ENCODE measurements at regions not wholly inside any gene's neighbourhood (a gene's known extent, or its start where the extent isn't known, plus 50 kb on each side); places are given as distances from the start of the nearest gene placed in this dataset.
"Not testable (repeated sequence)": the region's sequence is repeated elsewhere in the genome, so short reads cannot be mapped to it uniquely, and the experiment has no call there.

DNA sequence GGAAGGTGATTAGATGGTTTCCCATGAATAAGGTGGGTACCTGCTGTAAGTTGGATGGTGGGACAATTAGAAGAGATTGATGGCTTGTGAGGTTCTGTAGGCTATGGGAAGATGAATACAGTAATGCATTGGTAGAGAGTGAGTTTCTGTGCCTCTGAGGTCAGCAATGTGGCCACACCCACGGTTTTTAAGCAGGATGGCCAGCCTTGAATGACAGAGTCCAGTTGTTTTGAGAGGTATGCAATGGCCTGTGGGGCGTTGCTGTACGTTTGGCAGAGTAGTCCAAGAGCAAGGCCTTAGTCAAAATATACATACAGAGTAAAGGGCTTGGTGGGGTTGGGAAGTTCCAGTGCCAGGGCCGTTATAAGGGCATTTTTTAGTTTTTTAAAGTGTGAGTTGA is 235.6 kb upstream of the C9orf72 start:
- DNase-seq (ENCODE audit: low spot score), result no peak

DNA sequence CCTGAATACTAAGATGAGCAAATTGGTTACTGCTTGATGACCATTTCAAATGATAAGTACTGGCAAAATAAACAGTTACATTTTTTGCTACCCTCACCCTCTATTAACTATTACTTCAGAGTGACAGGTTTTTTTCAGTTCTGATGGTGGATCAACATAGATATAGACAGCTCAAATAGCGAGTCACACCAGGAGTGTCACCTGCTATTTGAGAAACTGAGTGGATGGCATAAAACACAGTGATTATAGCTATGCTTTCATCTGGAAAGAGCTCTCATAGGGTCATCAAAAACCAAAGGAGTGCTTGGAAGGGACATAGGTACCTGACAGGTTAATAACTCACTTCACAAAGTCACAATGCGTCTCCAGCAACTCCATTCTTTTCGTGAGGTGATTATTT is 244.5 kb upstream of the C9orf72 start:
- DNase-seq (ENCODE audit: low spot score), result no peak

DNA sequence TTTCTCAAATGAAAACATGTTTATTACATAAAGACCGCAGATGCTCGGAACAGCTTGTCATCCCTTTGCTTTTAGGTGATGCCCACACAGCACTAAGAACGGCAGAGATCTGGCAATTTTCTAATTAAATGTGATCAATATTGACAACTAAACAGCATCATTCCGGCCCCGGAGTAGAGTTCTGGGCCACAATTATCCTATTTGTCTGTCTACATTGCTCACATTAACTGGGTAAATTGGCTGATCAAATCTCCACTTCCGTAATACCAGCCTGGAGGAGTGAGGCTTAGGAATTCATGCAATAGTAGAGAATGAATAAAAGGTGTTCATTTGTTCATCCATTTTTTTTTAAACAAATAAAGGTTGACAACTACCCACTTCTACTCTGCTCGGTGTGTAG is 245.1 kb upstream of the C9orf72 start:
- DNase-seq (ENCODE audit: low spot score), result no peak

DNA sequence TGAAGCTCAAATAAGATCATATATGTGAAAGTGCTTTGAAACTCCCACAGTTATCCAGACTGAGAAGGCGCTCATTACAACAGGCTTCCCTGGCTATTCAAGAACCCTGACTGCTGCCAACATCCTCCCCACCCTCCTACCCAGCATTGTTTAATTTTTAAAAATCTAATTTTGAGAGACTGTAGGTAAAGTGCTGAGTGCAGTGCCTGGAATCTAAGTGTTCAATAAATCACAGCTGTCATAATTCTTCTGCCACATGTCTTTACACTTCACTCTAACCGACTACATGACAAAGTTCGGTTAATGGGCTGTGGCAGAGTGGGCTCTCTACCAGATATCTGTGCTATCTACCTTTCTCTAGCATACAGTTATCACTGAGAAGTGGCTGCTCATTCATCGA is 255.6 kb upstream of the C9orf72 start:
- DNase-seq (ENCODE audit: low spot score), result no peak

DNA sequence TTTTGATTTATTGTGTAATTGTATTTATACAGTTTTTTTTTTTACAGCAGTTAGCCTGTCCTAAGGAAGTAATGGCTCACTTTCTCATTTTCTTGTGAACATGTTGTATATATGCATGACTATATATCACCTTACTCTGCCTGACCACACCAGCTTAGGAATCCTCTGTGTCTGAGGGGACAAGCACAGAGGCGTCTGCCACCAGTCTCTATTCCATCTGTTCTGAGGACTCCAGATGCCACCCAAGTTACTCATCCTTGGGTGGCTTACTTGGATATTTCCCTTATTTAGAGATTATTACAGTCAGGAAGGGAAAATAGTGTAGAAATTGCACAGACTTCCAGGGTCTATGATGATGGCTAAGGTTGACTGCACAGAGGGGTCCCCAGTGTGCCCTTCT is 256.3 kb upstream of the C9orf72 start:
- DNase-seq (ENCODE audit: low spot score), result no peak

DNA sequence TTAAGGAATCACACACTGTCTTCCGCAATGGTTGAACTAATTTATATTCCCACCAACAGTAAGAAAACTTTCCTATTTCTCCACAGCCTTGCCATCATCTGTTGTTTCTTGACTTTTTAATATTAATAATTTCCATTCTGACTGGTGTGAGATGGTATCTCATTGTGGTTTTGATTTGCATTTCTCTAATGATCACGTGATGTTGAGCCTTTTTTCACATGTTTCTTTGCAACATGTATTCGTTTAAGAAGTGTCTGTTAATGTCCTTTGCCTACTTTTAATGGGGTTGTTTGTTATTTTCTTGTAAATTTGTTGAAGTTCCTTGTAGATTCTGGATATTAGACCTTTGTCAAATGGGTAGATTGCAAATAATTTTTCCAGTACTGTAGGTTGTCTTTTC is 258.8 kb upstream of the C9orf72 start:
- DNase-seq (ENCODE audit: low spot score), result not testable (repeated sequence)

DNA sequence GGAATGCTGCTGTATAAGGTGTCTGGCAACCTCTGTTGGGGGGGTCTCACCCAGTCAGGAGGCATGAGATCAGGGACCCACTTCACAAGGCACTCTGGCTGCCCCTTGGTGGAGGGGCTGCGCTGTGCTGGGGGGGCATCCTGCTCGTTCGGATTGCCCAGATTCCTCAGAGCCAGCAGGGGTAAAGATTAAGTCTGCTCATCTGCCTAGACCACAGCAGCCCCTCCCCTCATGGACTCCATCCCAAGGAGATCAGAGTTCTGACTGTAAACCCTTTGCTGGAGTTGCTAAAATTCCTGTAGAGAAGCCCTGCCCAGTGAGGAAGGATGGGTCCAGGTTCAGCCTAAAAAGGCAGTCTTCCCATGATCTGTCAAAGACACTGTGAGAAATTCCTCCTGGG is 262.0 kb upstream of the C9orf72 start:
- DNase-seq (ENCODE audit: low spot score), result no peak

DNA sequence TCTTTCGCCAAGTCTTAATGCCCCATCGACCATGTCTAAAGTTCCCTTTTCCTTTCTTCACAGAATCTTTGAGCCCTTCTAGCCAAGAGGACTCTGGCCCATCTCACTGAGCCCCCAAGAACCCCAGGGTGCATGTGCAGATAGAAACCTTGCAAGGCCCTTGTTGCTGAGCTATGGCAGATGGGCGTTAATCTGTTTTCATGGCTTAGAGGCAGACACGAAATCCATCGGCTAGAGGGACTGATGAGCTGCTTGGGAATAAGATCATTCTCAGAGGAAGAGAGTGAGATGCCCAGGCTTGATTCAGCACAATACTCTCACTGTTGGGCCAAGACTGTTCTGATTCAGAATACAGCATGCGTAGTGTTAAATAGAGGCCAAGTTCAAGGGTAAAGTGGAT is 262.5 kb upstream of the C9orf72 start:
- no peak for DNase-seq (ENCODE audit: low spot score)

DNA sequence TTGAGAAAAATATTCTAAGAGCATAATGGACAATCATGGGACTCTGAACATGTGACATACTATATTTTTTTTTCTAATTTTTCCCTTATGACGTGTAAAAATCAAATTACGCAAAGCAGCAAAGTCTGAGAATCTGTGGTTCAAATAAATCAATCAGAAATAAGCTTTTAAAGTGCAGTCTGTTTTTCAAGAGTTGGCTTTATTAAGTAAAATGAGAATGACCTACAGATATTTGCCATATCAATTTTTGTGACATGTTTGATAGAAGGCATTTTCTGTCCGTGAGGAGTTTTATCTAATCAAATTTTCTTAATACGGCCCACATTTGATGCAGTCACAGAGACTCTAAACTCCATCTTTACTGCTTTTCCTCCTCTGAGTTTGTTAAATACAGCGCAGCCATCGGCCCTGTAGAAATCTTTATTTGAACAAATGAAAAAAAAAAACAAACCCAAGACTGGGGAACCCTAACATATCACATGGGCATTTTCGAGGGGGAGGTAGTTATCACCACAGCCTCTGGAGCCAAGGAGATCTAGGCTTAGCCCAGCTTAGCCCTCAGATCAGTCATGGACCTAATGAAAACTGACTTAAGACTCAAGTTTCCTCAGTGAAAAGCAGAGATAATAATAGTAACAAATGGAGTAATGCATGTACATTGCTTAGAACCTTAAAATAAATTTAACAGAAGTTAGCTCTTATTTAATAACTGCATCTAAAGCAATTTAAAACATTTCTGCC is 263.6 kb upstream of the C9orf72 start:
- DNase-seq (ENCODE audit: low spot score), result no peak

DNA sequence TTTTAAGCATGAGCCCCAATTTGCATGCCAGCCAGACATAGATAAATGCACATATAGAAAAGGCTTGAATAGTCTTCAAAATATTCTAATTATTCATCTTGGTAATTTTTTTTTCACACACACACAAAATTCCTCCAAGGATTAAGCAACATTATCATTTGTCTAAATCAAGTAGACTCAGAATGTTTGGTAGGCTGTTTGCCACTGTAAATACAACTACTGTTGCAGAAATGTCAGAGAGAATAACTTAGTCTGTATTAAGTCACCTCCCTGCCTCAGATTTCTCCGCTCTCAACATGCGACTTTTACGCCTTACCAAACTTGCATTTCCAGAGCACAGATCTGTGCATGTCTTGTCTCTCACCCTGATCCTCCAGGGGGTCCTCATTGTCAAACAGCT is 265.6 kb upstream of the C9orf72 start:
- no peak for DNase-seq (ENCODE audit: low spot score)

DNA sequence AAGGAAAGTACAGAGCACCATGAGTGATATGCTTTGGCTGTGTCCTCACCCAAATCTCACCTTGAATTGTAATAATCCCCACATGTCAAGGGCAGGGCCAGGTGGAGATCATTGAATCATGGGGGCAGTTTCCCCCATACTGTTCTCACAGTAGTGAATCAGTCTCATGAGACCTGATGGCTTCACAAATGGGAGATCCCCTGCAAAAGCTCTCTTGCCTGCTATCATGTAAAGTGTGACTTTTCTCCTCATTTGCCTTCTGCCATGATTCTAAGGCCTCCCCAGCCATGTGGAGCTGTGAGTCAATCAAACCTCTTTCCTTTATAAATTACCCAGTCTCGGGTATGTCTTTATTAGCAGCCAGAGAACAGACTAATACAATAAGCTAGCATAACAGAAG is 266.5 kb upstream of the C9orf72 start:
- DNase-seq (ENCODE audit: low spot score), result not testable (repeated sequence)

DNA sequence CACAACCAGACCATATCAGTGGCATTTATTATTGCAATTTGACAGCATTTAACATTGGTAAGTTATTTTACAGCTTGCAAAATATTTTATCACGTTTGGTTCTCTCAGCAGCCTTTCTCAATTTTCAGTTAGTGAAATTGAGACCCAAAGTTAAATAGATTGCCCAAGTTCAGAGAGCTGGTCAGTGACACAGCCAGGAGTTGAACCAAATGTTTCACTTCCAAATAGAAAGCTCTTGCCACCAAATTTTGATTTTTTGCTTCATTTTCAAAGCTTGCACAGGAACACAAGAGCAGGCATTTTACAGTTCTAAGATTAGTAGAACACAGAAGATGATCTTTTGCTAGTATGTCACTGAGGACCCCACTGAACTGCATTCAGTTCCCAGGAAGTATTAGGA is 271.5 kb upstream of the C9orf72 start:
- DNase-seq (ENCODE audit: low spot score), result no peak

DNA sequence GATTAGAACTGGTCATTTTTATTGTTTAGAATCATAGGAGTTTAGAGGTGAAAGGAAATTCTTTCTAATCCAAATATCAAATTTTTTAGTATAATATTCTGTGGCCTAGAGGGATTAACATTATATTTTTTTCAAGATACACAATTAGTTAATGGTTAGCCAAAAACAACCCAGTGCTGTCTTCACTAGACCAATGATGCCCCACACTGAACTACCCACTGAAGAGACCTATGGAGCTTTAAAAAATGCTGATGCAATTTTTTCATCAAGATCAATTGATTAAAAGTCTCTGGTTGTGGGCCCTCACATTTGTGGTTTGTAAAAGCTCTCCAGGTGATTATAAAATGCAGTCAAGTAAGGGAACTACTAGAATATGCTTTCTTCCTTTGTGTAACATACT is 274.1 kb upstream of the C9orf72 start:
- no peak for DNase-seq (ENCODE audit: low spot score)

DNA sequence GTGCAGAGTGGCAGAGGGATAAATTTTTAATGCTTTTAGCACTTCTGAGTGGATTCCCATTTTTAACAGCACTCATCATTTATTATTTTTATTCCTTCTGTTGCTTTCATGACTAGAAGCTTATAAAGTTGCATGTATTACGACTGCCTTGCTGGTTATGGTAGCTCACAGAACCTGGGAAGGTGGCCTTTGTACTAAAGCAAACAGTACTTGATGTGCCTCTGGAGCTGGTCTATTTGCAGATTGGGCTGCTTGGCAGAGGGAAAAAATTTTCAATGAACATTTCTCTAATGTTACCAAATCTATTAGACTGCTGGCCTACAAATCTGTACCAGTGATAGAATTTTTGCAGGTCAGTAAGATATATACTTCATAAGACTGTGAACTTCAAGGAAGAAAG is 274.5 kb upstream of the C9orf72 start:
- DNase-seq (ENCODE audit: low spot score), result no peak

DNA sequence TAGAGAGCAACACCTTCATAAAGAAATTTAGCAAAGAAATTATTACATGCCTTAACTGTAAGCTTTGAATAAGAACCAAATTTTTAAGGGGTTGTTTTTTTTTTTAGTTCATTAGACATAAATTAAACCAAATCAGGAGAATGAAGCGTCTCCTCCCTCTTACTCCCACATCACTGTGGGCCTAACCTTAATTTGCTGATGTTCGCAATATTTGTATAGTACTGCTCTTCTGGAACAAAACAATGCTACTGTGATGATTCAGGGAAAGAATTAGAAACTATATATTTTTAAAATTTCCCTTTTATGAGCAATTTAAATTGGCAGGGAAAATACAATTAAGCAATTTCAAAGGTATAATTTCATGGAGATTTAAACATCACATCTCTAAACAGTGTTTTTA is 275.0 kb upstream of the C9orf72 start:
- DNase-seq (ENCODE audit: low spot score), result no peak

DNA sequence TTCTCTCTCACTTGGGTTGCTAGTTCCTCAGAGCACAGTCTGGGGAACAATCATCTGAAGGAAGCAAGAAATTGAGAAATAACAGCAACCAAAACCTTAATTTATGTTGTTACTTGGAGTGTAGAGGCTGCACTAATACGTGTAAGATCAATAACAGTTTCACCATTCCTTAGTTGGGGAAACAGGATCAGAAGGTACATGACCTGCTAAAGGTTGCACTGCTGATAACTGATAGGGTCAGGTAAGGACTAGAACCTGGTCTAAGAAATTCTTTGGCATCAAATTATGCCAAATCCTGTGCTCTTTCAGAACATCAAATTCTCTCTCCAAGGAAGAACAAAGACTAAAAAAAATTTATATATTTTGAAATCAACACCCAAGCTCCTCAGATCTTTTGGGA is 278.6 kb upstream of the C9orf72 start:
- DNase-seq (ENCODE audit: low spot score), result no peak

DNA sequence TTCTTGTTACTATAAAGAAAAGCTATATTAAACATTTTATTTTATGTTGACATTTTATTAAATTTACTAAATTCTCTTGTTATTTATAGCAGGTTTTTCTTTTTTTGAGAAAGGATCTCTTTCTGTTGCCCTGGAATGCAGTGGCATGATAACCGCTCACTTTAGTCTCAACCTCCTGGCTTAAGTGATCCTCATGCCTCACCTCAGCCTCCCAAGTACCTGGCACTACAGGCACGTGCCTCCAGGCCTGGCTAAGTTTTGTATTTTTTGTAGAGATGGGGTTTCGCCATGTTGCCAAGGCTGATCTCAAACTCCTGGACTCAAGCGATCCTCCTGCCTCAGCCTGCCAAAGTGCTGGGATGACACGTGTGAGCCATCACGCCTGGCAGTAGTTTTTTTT is 280.2 kb upstream of the C9orf72 start:
- no peak for DNase-seq (ENCODE audit: low spot score)

DNA sequence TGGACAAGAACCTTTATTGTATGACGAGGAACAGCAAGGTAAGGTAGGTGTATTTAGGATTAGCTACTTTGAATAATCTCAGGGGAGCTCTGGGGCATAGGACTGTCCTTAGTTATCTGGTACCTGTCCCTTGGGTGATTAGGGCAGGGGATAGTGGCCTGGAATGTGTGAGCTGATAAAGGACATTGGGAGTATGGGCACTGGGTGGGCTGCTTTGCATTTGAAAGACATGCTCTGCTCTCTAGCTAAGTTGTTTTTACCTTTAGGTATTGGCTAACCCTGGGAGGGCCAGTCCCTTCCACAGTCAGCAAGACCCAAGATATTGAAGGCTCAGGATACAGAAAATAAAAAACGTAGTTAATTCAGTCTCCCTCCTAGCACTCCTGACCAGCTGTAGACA is 282.8 kb upstream of the C9orf72 start:
- DNase-seq (ENCODE audit: low spot score), result no peak

DNA sequence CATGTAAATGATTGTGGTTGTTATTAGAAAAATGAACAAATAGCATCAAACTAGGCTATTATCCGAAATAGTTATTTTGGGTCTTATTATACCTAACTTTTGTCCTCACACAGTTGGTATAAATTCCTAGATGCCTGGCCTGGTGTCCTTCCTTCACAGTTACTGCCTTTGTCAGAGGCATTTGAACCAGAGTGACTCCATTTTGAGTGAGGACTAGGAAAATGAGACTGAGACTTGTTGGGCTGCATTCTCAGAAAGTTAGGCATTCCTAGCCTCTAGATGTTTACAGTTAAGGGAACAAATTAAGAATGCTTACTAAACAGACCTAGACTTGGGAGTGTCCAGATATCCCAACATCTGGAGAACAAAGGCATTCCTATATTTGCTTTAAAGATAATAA is 283.5 kb upstream of the C9orf72 start:
- no peak for DNase-seq (ENCODE audit: low spot score)

DNA sequence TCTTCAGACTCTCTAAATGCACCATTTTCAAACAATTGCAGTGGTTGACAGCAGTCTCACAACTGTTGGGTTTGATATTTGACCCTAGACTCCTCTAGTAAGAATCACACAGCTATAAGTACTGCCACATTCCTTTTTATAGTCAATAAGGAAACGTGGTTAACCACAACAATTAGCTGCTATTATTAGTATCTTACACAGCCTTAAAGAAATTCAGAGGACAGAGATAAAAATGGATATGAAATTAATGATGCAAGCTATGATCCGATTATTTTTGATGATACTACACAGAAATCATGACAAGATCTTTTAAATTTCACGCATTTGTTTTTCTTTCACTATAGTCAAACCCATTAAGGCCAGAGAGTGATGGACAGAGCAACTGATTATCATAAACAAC is 288.6 kb upstream of the C9orf72 start:
- DNase-seq (ENCODE audit: low spot score), result no peak

DNA sequence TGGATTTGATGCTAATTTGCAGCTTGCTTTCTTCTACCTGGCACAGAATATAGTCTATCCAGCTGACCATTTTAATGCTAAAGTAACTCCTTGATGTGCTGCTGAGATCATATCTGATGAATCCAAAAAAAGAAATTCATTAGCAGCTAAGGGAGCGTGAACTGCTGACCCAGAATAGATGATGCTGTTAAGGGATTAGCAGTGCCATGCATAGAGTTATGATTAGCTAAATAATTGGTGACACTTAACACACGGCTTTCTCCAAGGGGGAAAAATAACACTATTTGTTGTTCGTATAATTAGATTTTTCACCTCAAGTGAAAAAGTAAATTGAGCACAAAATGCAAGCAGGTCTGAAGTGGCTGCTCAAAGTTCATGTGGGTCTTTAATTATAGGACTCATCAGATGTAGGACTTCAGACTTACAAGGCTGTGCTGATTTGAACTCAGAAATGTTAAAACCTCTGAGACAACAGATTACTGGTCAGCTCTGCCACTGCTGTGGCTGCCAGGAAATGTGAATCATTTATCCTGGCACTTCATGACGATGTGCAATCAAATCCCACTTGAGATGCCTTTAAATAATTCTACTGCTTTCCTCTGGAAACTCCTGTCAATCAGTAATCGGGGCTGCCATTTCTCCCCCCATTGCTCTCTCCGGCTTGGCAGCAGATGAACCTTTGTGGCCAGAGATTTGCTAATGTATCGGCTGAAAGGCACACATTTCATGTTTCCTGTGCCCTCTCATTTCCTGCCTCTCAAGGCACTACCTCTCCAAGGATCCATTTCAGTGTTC is 291.6 kb upstream of the C9orf72 start:
- DNase-seq (ENCODE audit: low spot score), result no peak

DNA sequence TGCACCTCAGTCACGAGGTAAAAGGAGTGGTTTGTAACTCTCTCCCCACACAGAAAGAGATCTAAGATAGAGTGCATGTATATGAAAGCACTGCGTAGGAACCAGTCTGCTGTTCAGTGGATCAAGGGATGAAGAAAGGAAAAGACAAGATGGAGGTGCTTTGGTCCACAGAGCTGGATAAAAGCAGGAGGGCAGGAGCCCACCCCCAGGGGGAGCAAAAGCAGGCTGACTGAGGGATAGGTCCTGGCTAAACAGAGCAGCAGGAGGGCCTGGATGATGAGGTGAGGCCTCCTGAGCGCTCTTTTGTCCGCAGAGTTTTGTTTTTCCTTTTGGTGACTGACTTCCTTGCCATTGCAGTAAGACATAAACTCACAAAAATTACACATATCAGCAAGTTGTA is 293.5 kb upstream of the C9orf72 start:
- DNase-seq (ENCODE audit: low spot score), result no peak

DNA sequence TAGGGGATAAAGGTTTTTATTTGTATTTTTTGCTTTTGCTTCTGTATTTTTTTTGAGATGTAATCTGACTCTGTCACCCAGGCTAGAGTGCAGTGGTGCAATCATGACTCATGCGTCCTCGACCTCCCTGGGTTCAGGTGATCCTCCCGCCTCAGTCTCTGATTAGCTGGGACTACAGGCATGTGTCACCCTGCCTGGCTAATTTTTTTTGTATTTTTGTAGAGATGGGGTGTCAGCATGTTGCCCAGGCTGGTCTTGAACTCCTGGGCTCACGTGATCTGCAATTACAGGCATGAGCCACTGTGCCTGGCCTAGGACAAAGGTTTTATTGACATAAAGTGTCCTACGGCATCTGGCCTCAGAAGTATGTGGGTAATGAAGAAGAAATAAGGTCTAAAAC is 297.1 kb upstream of the C9orf72 start:
- DNase-seq (ENCODE audit: low spot score), result no peak

DNA sequence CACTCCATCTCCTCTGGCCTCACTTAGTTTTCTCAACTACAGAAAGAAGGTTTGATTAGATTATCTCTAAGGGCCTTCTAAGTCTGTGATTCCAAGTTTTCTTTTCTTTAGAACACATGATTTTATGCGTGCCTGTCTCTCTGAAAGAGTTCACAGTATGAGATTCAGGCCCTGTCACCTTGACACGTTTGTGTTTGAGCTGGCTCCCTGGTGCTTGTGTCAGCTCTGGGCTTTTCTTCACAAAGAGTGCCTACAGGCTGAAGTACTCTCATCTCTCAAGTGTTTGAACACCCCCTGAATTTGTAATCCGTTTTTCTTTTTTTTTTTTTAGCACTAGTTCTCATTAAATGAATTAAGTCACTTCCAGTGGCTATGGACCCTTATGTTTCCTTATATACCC is 306.9 kb upstream of the C9orf72 start:
- DNase-seq (ENCODE audit: low spot score), result no peak

All from left forelimb (tissue), 1 donor.